T47D (cell line): ENCODE measurements at regions not wholly inside any gene's neighbourhood (a gene's known extent, or its start where the extent isn't known, plus 50 kb on each side); places are given as distances from the start of the nearest gene placed in this dataset.

ENCODE experiments used
- DNase-seq, 2 experiments: peaks; one replicate each; pipeline versions ENCODE4 v3.0.0 to v3.0.0-alpha.2; 2011 to 2012; ENCODE audit warnings: low read depth in 1 of 2, low spot score in 1 of 2
- JUND ChIP-seq: IDR thresholded peaks from 2 replicates; pipeline ENCODE4 v1.6.1; 2012; ENCODE audit warnings: low read depth
- in situ Hi-C: cut with HindIII; loops from 2 replicates; pipeline ENCODE4 v1.10.0; 2016; ENCODE audit warnings: low sequenced_read_pairs, low pct_unique_long_range_greater_than_20kb

DNA sequence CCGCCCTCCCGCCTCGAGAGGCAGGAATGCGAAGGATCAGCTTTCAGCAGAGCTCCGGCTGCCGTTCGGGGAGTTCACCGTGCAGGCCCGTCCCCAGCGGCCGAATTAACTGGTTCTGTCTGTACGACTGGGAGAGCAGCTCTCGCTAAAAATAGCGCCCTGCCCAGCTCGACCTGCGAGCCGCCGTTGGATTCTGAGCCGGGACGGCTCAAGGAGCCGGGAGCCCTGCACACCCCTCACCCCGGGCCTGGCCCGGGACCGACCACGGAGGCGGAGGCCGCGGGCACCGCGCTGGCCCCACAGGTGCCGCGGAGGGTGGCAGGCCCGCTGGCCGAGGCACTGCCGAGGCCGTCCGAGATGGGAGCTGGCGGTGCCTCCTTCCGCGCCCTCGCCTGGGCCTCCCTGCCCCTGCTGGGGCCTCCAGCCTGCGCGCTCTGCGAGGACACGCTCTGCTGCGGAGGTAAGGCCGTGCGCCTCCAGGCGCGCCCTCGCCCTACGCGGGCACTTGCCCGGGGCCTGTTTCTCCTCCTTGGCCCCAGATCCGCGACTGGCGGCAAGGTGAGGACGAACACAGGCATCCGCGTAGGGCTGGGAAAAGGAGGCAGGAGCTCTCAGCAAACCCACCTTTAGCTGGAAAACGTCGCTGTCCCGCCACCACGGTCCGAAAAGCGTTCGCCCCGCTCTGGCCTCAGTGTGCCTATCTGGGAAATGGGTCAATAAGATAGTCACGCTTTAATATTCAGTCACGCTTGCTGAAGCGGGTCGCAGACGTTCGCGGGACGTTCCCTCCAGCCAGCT, 53.1 kb upstream of the DAB2IP start:
- TF ChIP-seq JUND: no peak
- in situ Hi-C loops: no loop called here
- DNase-seq: peak; percentile 91 to 98

DNA sequence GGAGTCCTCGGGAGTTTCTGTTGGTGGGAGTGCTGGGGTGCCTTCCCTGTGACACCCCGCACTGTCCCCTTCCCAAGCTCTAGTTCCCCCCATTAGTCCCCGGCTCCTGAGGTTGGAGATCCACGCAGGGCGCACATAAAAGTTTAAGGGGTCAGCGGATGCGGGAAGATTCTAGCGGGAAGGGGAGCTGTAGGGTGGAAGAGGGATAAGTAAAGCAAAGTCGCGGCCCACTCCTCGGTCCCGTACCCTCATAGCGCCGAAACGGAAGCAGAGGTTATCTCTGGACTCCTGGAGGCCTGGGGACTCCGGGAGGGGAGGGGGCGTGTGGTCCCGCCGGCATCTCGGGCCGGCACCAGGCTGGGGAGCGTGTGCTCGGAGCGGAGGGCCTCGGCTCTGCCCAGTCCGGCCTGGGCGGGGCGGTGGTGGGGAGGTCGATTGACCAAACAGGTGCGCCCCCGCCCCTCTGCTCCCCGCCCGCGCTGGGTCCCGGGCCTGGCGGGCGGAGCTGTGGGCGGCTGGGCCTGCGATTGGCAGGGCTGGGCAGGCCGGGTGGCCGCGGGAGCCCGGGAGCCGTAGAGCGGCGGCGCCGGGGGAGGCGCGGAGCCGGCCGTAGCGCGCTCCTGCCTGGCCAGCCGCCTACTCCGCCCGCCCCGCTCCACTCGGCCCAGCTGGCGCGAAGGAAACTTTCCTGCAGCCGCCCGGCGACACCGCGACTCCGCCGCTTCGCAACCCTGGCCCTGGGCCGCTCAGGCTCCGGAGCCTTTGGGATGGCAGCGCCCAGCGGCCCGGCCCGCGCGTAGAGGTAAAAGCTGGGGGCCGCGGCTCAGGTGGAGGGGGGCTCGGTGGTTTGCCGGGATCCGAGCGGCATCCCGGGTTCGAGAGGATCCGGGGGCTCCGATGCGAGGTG, 52.2 kb upstream of the DAB2IP start:
- DNase-seq: peak; percentile 97 to 99
- in situ Hi-C loops: no loop called here
- TF ChIP-seq JUND: no peak

DNA sequence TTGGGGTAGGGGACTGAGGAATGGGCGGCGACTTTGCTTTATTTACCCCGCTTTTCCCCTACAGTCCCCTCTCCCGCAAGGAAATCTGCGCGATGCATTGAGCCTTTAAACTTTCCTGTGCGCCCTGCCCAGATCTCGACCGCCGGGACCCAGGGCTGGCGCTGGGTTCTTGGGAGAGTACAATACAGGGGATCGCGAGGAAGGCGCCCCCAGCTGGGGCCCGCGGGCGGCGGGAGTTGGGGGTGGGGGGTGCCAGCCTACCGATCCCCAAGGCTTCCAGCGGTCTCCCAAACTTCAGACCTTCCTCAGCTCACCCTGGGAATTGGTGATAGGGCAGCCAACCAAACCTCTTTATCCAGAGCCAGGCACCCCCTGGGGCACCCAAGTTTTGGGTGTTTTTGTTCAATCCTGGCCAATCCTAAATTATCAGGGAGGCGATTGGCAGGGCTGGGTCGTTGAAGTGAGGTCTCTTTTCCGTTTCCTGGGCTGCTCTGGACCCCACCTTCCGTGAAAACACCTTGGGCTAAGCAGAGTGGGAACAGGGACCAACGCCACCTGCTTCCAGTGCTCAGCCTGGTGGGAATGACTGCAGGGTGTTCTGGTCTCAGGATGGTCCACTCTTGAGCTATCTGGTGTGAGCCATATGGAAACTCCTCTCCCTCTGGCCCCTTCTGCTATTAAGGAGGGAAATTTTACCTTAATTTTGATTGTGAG, 51.4 kb upstream of the DAB2IP start:
- in situ Hi-C loops: no loop called here
- TF ChIP-seq JUND: no peak
- DNase-seq: peak in 1 of 2 experiments; percentile 52

DNA sequence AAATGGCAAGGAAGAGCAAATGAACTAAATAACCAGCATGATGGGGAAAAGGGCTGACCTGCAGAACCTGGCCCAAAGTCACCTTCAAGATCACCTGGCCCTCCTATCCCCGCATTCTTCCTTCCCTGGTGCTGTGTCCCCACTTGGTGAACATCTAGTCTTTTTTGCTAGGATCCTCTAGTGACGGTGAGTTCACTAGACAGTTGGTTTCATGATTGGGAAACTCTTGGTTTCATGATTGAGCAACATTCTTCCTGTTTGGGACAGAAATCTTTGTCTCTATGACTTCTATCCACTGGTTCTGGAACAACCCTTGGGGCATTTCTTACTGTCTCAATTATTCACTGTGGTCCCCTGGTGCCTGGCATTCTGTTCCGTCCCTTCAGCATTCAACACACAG, 50.2 kb upstream of the DAB2IP start:
- no peak for DNase-seq
- in situ Hi-C loops: no loop called here
- no peak for TF ChIP-seq JUND
